ENCODE measurements at regions not wholly inside any gene's neighbourhood (a gene's known extent, or its start where the extent isn't known, plus 50 kb on each side); places are given as distances from the start of the nearest gene placed in this dataset.

DNA sequence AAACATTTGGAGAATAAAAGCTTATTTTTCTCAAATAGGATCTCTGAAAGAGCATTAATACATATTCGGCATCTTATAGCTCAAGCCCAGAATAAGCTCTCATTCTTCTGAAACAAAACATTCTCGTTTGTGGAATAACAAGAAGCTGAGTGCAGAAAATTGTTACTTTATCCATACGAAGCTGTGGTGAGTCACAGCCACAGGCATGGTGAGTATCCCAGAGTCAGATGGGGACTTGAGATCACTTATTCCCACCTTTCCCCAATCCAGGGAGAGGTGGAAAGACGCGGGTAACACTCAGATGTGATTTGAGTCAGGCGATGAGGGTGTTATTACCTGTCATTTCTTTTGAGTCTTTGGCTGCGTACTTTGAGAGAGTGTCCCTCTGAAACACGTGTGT, 214.6 kb upstream of the TMEM132C start:
- no peak overlapping the region for H3K27ac Mint-ChIP-seq
- H3K36me3 Mint-ChIP-seq (ENCODE audit: low read depth): no peaks in the 10 kb centered on the region
- no peak for TF ChIP-seq CTCF (IDR thresholded peaks at IDR 0.05)
- POLR2A ChIA-PET: no interaction called here
- no peak overlapping the region for H3K4me3 Mint-ChIP-seq
- DNase-seq (no peak), ATAC-seq (ENCODE audit: low read depth) (no peak)
- CTCF ChIA-PET: no interaction called here
- no peaks in the 10 kb centered on the region for H3K4me1 Mint-ChIP-seq
- H3K9me3 Mint-ChIP-seq: no peaks in the 10 kb centered on the region
- intact Hi-C loops (cut with micrococcal nuclease): no loop called here
- no peaks in the 10 kb centered on the region for H3K27me3 Mint-ChIP-seq

GRCh38 chr12:128052777-128053176, 214.2 kb upstream of the TMEM132C start:
- ChIA-PET POLR2A (no interaction called here), CTCF (no interaction called here)
- ATAC-seq (ENCODE audit: low read depth): no peak
- Mint-ChIP-seq H3K4me1 (no peaks in the 10 kb centered on the region), H3K27me3 (no peaks in the 10 kb centered on the region), H3K36me3 (ENCODE audit: low read depth) (no peaks in the 10 kb centered on the region), H3K9me3 (peaks cover 2% of the 10 kb centered on the region), H3K27ac (no peak overlapping the region), H3K4me3 (no peak overlapping the region)
- intact Hi-C loops (cut with micrococcal nuclease): no loop called here
- no peak for DNase-seq
- TF ChIP-seq CTCF (IDR thresholded peaks at IDR 0.05): no peak

DNA sequence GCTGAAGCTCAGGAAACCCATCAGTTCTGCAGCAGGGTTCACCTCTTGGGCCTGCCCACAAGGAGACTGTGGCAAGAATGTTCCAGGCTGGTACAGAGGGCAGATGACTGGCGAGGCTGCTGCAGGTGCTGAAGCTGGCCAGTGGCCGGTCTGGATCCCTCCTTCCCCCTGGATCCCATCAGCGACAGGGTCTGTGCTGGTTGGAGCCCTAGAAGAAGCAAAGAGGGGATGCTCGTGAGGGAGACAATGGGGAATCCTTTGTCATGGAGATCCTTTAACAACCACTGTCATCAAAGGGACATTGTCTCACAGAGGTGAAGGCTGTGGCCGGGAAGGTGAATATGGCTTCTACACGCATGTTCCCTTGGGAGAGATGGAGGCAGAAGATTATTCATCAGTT, 211.4 kb upstream of the TMEM132C start:
- ChIA-PET POLR2A (no interaction called here), CTCF (no interaction called here)
- Mint-ChIP-seq H3K27me3 (no peaks in the 10 kb centered on the region), H3K4me3 (no peak overlapping the region), H3K27ac (no peak overlapping the region), H3K9me3 (peaks cover 2% of the 10 kb centered on the region), H3K36me3 (ENCODE audit: low read depth) (no peaks in the 10 kb centered on the region), H3K4me1 (no peaks in the 10 kb centered on the region)
- ATAC-seq (ENCODE audit: low read depth): no peak
- TF ChIP-seq CTCF (IDR thresholded peaks at IDR 0.05): no peak
- intact Hi-C loops (cut with micrococcal nuclease): no loop called here
- no peak for DNase-seq

GRCh38 chr12:128056136-128056801, 210.7 kb upstream of the TMEM132C start:
- CTCF ChIA-PET: no interaction called here
- H3K4me1 Mint-ChIP-seq: no peaks in the 10 kb centered on the region
- DNase-seq (no peak), ATAC-seq (ENCODE audit: low read depth) (no peak)
- H3K4me3 Mint-ChIP-seq: no peak overlapping the region
- intact Hi-C loops (cut with micrococcal nuclease): no loop called here
- no peak overlapping the region for H3K27ac Mint-ChIP-seq
- H3K36me3 Mint-ChIP-seq (ENCODE audit: low read depth): no peaks in the 10 kb centered on the region
- no peaks in the 10 kb centered on the region for H3K27me3 Mint-ChIP-seq
- TF ChIP-seq CTCF (IDR thresholded peaks at IDR 0.05): no peak
- peaks cover 2% of the 10 kb centered on the region for H3K9me3 Mint-ChIP-seq
- POLR2A ChIA-PET: no interaction called here

DNA sequence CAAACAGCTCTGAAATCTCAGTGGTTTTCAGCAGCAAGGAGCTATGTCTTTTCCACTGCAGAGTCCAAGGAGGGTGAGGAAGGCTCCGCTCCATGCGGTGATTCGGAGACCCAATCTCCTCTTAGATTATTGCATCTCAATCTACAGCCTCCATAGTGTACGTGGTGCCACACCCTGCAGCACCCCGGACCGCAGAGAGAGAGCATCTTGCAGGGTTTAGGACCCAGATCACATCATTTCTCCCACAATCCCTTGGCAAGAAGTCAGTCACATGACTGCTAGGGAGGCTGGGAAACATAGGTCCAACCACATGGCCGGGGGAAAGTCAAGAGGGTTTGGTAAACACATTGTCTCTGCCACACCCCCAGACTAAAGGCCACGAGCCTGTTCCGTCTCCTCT, 209.4 kb upstream of the TMEM132C start:
- Mint-ChIP-seq H3K27me3 (no peaks in the 10 kb centered on the region), H3K4me3 (no peak overlapping the region), H3K27ac (no peak overlapping the region), H3K4me1 (no peaks in the 10 kb centered on the region), H3K36me3 (ENCODE audit: low read depth) (no peaks in the 10 kb centered on the region), H3K9me3 (peaks cover 2% of the 10 kb centered on the region)
- CTCF ChIA-PET: no interaction called here
- DNase-seq: no peak
- no peak for ATAC-seq (ENCODE audit: low read depth)
- POLR2A ChIA-PET: no interaction called here
- intact Hi-C loops (cut with micrococcal nuclease): no loop called here
- TF ChIP-seq CTCF (IDR thresholded peaks at IDR 0.05): no peak

Measured in activated B cell treated with CpG ODN at 0.5 μM for 24 hours (primary cell).